SK-N-SH (cell line): ENCODE measurements at regions not wholly inside any gene's neighbourhood (a gene's known extent, or its start where the extent isn't known, plus 50 kb on each side); places are given as distances from the start of the nearest gene placed in this dataset.

Experiments
- CTCF ChIA-PET: fragments of 300-600, 350-600 bp; formaldehyde crosslinking; extraction: SDS; loops from one replicate; lab custom pipeline; 2021; lab: Yijun Ruan, JAX
- POLR2A ChIA-PET: fragments of 350-600 bp; sonication (Branson Sonifier 250); formaldehyde crosslinking; extraction: SDS; loops from one replicate; lab custom pipeline; 2020; ENCODE audit warnings: antibody characterized with exemption, inconsistent platforms; lab: Yijun Ruan, JAX
- DNase-seq: peaks from one replicate; pipeline ENCODE4 v3.0.0; 2012
- H2AFZ ChIP-seq: fragments of 200-600 bp; sonication (generic); 2 replicates; pipeline ENCODE4 v1.8.1; 2016; ENCODE audit warnings: antibody characterized with exemption, mild to moderate bottlenecking, low read depth
- H3F3A ChIP-seq: fragments of 200-600 bp; sonication (generic); replicated peaks from 2 replicates; pipeline ENCODE3; 2016; ENCODE audit warnings: antibody characterized with exemption, mild to moderate bottlenecking; ENCODE audit not compliant: insufficient read depth
- H3K27ac ChIP-seq, 2 experiments: fragments of 200-500 bp in 1 of 2; fragments of 200-600 bp in 1 of 2; sonication (Bioruptor generic) in 1 of 2; sonication (generic), shearing (Covaris generic) in 1 of 2; 2 replicates each; pipeline versions ENCODE4 v1.5.1 to v1.6.1; 2014 to 2016; ENCODE audit warnings: low read depth in 2 of 2, inconsistent platforms in 1 of 2, low read length in 1 of 2, mild to moderate bottlenecking in 1 of 2, mixed read lengths in 1 of 2
- H3K27me3 ChIP-seq: fragments of 200-600 bp; sonication (generic), shearing (Covaris generic); 2 replicates; pipeline ENCODE4 v1.6.1; 2016; ENCODE audit warnings: mixed run types; ENCODE audit not compliant: insufficient read depth
- H3K36me3 ChIP-seq, 2 experiments: fragments of 200-500 bp in 1 of 2; fragments of 200-600 bp in 1 of 2; sonication (Bioruptor generic) in 1 of 2; sonication (generic) in 1 of 2; replicated peaks in 1 of 2; 2 replicates each; pipeline versions ENCODE3 to v1.5.1; 2014 to 2016; ENCODE audit warnings: low read length in 1 of 2, mild to moderate bottlenecking in 1 of 2; ENCODE audit not compliant: insufficient read depth in 2 of 2, control insufficient read depth in 1 of 2
- H3K4me1 ChIP-seq, 2 experiments: fragments of 200-500 bp in 1 of 2; fragments of 200-600 bp in 1 of 2; sonication (Bioruptor generic) in 1 of 2; sonication (generic), shearing (Covaris generic) in 1 of 2; 2 replicates each; pipeline versions ENCODE4 v1.5.1 to v1.6.1; 2014 to 2016; ENCODE audit warnings: low read depth in 1 of 2, low read length in 1 of 2, mixed run types in 1 of 2; ENCODE audit not compliant: insufficient read depth in 2 of 2, control insufficient read depth in 1 of 2
- H3K4me2 ChIP-seq: fragments of 200-600 bp; sonication (generic), shearing (Covaris generic); 2 replicates; pipeline ENCODE4 v1.6.1; 2017; ENCODE audit warnings: mixed run types
- H3K4me3 ChIP-seq, 2 experiments: fragments of 200-500 bp in 1 of 2; fragments of 200-600 bp in 1 of 2; sonication (Bioruptor generic) in 1 of 2; sonication (generic), shearing (Covaris generic) in 1 of 2; 2 replicates each; pipeline versions ENCODE4 v1.5.1 to v1.8.1; 2014 to 2016; ENCODE audit warnings: low read depth in 2 of 2, inconsistent platforms in 1 of 2, low read length in 1 of 2, mild to moderate bottlenecking in 1 of 2, mixed read lengths in 1 of 2, moderate library complexity in 1 of 2
- H3K79me2 ChIP-seq: fragments of 200-600 bp; sonication (generic); 2 replicates; pipeline ENCODE4 v1.8.1; 2017; ENCODE audit warnings: mild to moderate bottlenecking; ENCODE audit not compliant: insufficient read depth
- H3K9ac ChIP-seq: fragments of 200-600 bp; sonication (generic); 2 replicates; pipeline ENCODE4 v1.6.1; 2017; ENCODE audit warnings: mixed run types
- H3K9me2 ChIP-seq: fragments of 200-600 bp; sonication (generic); 2 replicates; pipeline ENCODE4 v1.6.1; 2017; ENCODE audit warnings: mixed run types
- H3K9me3 ChIP-seq: fragments of 200-600 bp; sonication (generic); 2 replicates; pipeline ENCODE4 v1.6.1; 2017; ENCODE audit warnings: mixed run types, mild to moderate bottlenecking, moderate library complexity
- H4K20me1 ChIP-seq: fragments of 200-600 bp; sonication (generic); 2 replicates; pipeline ENCODE4 v1.6.1; 2017; ENCODE audit warnings: mild to moderate bottlenecking, mixed run types; ENCODE audit not compliant: insufficient read depth
- CHD2 ChIP-seq: fragments of 150-350 bp; IDR thresholded peaks from 2 replicates; pipeline ENCODE4 v1.6.1; 2018; ENCODE audit warnings: low read length; ENCODE audit not compliant: partially characterized antibody
- CTCF ChIP-seq: fragments of 200-600 bp; sonication (generic); IDR thresholded peaks from 2 replicates; pipeline ENCODE4 v1.6.1; 2017; ENCODE audit warnings: antibody characterized with exemption, mild to moderate bottlenecking, moderate library complexity
- FOSL2 ChIP-seq: IDR thresholded peaks from 2 replicates; pipeline ENCODE4 v1.4.0; 2012; ENCODE audit warnings: low read depth, mild to moderate bottlenecking, moderate library complexity, borderline replicate concordance
- FOXJ3 ChIP-seq: sonication (generic); formaldehyde crosslinking; IDR thresholded peaks from 2 replicates; pipeline ENCODE4 v1.5.1; 2020; ENCODE audit warnings: mild to moderate bottlenecking, missing genetic modification reagents
- FOXM1 ChIP-seq: IDR thresholded peaks from 2 replicates; pipeline ENCODE4 v1.4.0; 2012; ENCODE audit warnings: low read depth, mild to moderate bottlenecking
- GABPA ChIP-seq: IDR thresholded peaks from 2 replicates; pipeline ENCODE4 v1.4.0; 2012; ENCODE audit warnings: low read depth, mild to moderate bottlenecking
- GATA2 ChIP-seq: sonication (generic); formaldehyde crosslinking; IDR thresholded peaks from 2 replicates; pipeline ENCODE4 v1.5.0; 2020; ENCODE audit warnings: mild to moderate bottlenecking, missing genetic modification reagents
- JUND ChIP-seq: IDR thresholded peaks from 2 replicates; pipeline ENCODE4 v1.4.0; 2012
- MXI1 ChIP-seq: IDR thresholded peaks from 2 replicates; pipeline ENCODE4 v1.6.1; 2012; ENCODE audit warnings: mild to moderate bottlenecking, low read depth, low read length, improper control_type of control experiment
- NFIC ChIP-seq: IDR thresholded peaks from 2 replicates; pipeline ENCODE4 v1.4.0; 2012; ENCODE audit warnings: borderline replicate concordance
- PBX3 ChIP-seq: IDR thresholded peaks from 2 replicates; pipeline ENCODE4; 2012
- POLR2AphosphoS5 ChIP-seq: IDR thresholded peaks from 2 replicates; pipeline ENCODE4 v1.6.1; 2012; ENCODE audit warnings: low read depth, low read length
- RAD21 ChIP-seq: IDR thresholded peaks from 2 replicates; pipeline ENCODE4 v1.6.1; 2012; ENCODE audit warnings: mild to moderate bottlenecking, low read length
- RCOR1 ChIP-seq: fragments of 150-350 bp; IDR thresholded peaks from 2 replicates; pipeline ENCODE4 v1.6.1; 2017; ENCODE audit warnings: antibody characterized with exemption, low read length
- REST ChIP-seq: IDR thresholded peaks from 2 replicates; pipeline ENCODE4 v1.6.1; 2012; ENCODE audit warnings: mild to moderate bottlenecking, low read depth, low read length, moderate library complexity
- RXRA ChIP-seq: IDR thresholded peaks from 2 replicates; pipeline ENCODE4 v1.4.0; 2012; ENCODE audit warnings: low read depth, mild to moderate bottlenecking, borderline replicate concordance
- SIN3A ChIP-seq: IDR thresholded peaks from 2 replicates; pipeline ENCODE4 v1.6.1; 2012; ENCODE audit warnings: low read depth, mild to moderate bottlenecking, low read length, moderate library complexity, borderline replicate concordance
- SMC3 ChIP-seq: IDR thresholded peaks from 2 replicates; pipeline ENCODE4 v1.6.1; 2012; ENCODE audit warnings: low read depth, low read length, improper control_type of control experiment
- TAF1 ChIP-seq: IDR thresholded peaks from 2 replicates; pipeline ENCODE4 v1.6.1; 2012; ENCODE audit warnings: low read depth, mild to moderate bottlenecking, low read length, moderate library complexity, borderline replicate concordance
- TCF12 ChIP-seq: IDR thresholded peaks from 2 replicates; pipeline ENCODE4 v1.4.0; 2012
- USF1 ChIP-seq: IDR thresholded peaks from 2 replicates; pipeline ENCODE4 v1.4.0; 2012; ENCODE audit warnings: low read depth, borderline replicate concordance
- YY1 ChIP-seq: IDR thresholded peaks from 2 replicates; pipeline ENCODE4 v1.4.0; 2012; ENCODE audit warnings: low read depth, mild to moderate bottlenecking
- WGBS: methylation state at CpG from one replicate; pipeline ENCODE4 v1.1.6; 2017; ENCODE audit warnings: low lambda C conversion rate; 5-methylcytosine and 5-hydroxymethylcytosine counted together

- H3K27ac ChIP-seq, result no peak overlapping the region
- no peak for TF ChIP-seq USF1
- TF ChIP-seq TCF12, result no peak
- no peak for TF ChIP-seq PBX3
- no peak for TF ChIP-seq NFIC
- TF ChIP-seq FOSL2, result no peak
- TF ChIP-seq GABPA, result no peak
- TF ChIP-seq SMC3, result no peak
- no peak for TF ChIP-seq YY1
- no peak for TF ChIP-seq FOXJ3
- no peak for TF ChIP-seq POLR2AphosphoS5
- no peak for TF ChIP-seq CTCF
- TF ChIP-seq JUND, result no peak
- TF ChIP-seq RAD21, result no peak
- no peak for TF ChIP-seq SIN3A
- TF ChIP-seq CHD2, result no peak
- no peaks in the 10 kb centered on the region for H3K9me2 ChIP-seq
- H3K9me3 ChIP-seq, result no peaks in the 10 kb centered on the region
- H3K4me3 ChIP-seq, result no peak overlapping the region
- CTCF ChIA-PET, result no interaction called here
- H3K36me3 ChIP-seq, result no peaks in the 10 kb centered on the region
- peaks cover 13% of the 10 kb centered on the region for H3F3A ChIP-seq
- no peak overlapping the region; the same call in 1 of the 2 replicates for H2AFZ ChIP-seq
- no peaks in the 10 kb centered on the region for H3K27me3 ChIP-seq
- H3K79me2 ChIP-seq, result no peaks in the 10 kb centered on the region
- DNase-seq, result no peak
- peaks cover 0 to 21% of the 10 kb centered on the region in 2 experiments; a peak in 2 of 4 replicates for H3K4me1 ChIP-seq
- no peak overlapping the region for H3K4me2 ChIP-seq
- no peaks in the 10 kb centered on the region for H4K20me1 ChIP-seq
- POLR2A ChIA-PET, result no interaction called here
- no peak overlapping the region for H3K9ac ChIP-seq
- WGBS, result 98% methylated on average over 4 of the region's 4 CpGs
These were observed 629.5 kb downstream of the LMO4 start for GRCh38 chr1:87958201-87958600.

- Histone ChIP-seq H2AFZ (no peak overlapping the region), H3K9me2 (no peaks in the 10 kb centered on the region), H4K20me1 (no peaks in the 10 kb centered on the region), H3K4me2 (no peak overlapping the region), H3F3A (peaks cover 13% of the 10 kb centered on the region), H3K4me1 (peaks cover 0 to 21% of the 10 kb centered on the region in 2 experiments; a peak in 2 of 4 replicates), H3K36me3 (no peaks in the 10 kb centered on the region), H3K4me3 (no peak overlapping the region), H3K9me3 (no peaks in the 10 kb centered on the region), H3K27ac (no peak overlapping the region), H3K79me2 (no peaks in the 10 kb centered on the region), H3K9ac (no peak overlapping the region), H3K27me3 (no peaks in the 10 kb centered on the region)
- no peak for DNase-seq
- CTCF ChIA-PET, result no interaction called here
- POLR2A ChIA-PET, result no interaction called here
- WGBS, result 82% methylated on average over 1 of the region's 1 CpG
- TF ChIP-seq TAF1 (no peak), RAD21 (no peak), REST (no peak), CHD2 (no peak), GATA2 (no peak), RXRA (no peak), CTCF (no peak), RCOR1 (no peak), FOXM1 (no peak), TCF12 (no peak), MXI1 (no peak)
These were observed 630.0 kb downstream of the LMO4 start for GRCh38 chr1:87958716-87959115.
